HTR-8/SVneo (cell line): ENCODE measurements at regions not wholly inside any gene's neighbourhood (a gene's known extent, or its start where the extent isn't known, plus 50 kb on each side); places are given as distances from the start of the nearest gene placed in this dataset.
A peak's percentile ranks its signal among the peaks of the same experiment; 100 is the strongest.
"Not testable (repeated sequence)": the region's sequence is repeated elsewhere in the genome, so short reads cannot be mapped to it uniquely, and the experiment has no call there.

Source experiments
- DNase-seq: peaks from one replicate; pipeline ENCODE4 v3.0.0; 2011; ENCODE audit warnings: low spot score, mixed read lengths; ENCODE audit not compliant: insufficient read length
- FAIRE-seq: peaks from 2 replicates; lab custom pipeline; 2011; peaks lifted over from hg19 to GRCh38; lab: Jason Lieb, UNC

DNA sequence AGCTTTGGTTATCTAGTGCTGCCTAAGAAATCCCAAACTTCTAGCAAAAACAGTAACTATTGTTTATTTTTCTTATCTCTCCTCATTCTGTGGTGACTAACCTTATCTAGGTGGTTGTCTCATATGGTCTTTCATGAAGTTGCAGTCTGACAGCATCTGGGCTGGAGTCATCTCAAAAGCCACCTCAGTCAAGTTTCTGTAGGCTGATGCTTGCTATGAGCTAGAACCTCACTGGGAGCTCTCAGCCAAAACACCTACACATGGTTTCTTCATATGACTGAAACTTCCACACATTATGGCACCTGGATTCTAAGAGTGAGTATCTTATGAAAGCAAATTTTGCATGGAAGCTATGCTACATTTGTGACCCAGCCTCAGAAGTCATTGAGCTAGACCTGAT lies 596.4 kb upstream of the VRK2 start:
- no peak for FAIRE-seq

DNA sequence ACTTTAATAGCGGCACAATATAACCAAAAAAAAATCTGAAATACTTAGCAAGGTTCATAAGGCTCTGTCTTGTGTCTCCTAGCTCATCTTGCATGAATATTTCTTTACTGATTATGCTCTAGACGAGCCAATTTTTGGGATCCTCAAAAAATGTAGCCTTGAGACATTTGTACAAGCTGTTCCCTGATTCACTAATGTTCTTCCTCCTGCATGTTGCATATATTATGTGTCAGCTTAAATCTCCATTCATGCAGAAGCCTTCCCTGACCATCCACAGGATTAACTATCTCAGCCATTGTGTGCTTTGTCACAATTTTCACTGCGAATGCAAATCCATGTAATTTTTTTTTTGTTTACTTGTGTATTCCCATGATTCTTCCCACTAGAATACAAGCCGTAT lies 594.0 kb upstream of the VRK2 start:
- FAIRE-seq (no peak), DNase-seq (no peak)

More for the DNA sequence above, 596.4 kb upstream of the VRK2 start:
- no peak for DNase-seq

DNA sequence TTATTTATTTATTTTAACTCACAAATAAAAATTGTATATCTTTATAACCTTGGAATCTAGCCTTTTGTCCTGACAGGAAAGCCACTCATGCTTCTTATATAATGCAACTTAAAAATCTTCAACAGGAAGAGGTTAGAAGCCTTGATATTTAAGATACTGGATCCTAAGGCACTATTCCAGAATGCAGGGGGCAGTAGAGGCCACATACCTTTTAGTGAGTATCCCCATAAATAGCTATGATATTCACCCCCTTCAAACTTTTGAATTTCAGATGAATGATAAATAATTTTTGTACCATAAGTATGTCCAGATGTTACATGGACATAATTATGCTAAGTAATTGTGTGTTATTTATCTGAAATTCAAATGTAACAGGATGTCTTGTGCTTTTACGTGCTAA lies 592.7 kb upstream of the VRK2 start:
- FAIRE-seq (no peak), DNase-seq (no peak)

DNA sequence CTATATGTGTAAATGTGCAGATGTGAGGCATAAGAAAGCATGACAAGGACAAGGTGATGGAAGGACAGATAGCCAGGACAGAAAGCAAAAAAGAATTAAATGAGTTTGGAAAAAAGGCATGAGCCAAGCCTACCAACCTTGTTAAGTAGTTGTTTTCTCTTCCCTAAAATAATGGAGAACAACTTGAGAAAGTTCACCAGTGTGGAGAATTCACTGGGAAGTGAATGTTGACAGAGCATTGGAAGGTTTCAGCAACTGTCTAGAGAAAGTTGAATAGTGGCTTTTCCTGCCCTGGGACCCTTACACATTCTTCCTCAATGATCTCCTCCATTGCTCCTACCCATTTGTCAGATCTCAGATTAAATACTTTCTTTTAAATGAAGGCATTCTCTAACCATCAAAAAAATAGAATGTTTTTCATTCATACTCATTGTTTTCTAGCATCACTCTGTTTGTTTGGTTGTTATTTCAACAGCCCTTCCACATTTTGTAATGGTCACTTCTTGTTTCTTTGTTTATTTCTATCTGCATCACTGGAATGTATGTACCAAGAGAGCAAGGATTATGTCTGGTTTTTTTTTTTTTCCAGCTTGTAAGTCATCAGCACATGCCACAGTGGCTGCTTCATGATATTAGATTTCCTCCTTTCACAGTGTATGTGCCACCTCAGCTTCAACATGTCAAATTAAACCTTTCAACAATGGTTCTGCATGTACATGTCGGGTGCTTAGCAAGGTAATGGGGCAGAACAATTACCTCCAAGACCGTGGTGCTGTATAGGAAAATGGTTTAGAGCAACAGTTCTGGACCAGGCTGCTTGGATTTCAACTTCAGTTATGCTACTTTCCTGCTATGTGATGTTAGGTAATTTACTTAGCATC lies 586.0 kb upstream of the VRK2 start:
- FAIRE-seq (peak; percentile 26), DNase-seq (no peak)

DNA sequence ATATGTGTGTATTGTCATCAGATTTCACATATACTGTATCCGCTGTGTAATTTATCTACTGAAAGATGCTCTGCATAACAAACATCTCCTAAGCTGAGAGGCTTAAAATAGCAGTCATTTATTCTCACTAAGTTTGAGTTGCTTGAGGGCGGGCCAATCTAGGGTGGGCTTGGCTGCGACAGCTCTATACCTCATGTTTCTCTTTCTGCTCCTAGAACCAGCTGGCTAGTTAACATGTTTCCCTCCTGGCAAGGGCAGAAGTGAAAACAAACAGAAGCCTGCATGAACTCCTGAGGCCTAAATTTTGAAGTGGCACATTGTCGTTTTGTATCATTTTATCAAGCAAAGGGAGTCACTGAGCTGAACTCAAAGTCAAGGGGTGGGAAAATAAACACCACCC lies 585.0 kb upstream of the VRK2 start:
- DNase-seq, result no peak
- FAIRE-seq, result no peak

DNA sequence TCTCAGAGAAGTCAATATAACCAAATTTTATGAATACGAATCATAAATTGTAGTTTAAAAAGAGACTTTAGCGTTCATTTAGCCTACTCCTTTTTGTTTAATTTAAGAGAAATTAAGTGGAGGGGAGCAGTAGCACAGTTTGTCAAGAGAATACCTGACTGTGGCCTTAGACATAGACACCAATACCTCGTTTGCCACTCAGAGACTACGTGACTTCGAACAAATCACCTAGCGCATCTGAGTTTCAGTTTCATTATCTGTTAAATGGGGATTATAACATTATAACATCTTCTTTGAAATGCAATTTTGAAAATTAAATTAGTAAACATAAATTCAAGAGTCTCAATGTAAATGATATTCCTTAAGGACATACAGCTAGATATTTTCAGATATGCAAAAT lies 581.5 kb upstream of the VRK2 start:
- no peak for FAIRE-seq
- DNase-seq, result no peak

DNA sequence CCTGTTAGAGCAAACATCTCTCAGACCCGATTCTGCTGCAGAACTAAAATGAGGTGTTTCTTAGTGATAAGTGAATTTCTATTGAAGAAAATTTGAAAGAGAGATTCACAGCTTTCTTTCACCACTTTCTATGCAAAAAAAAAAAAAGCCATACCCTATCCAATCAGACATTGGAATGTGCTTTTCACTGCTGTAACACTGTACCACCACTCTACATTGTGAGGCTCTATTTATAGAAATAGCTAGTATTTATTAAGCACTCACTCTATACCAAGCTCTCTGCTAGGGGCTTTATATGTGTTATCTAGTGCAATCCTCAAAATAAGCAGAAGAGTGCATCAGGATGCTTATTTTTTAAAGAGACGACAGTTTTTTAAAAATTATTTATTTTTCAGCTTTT lies 580.6 kb upstream of the VRK2 start:
- no peak for FAIRE-seq
- DNase-seq, result no peak

DNA sequence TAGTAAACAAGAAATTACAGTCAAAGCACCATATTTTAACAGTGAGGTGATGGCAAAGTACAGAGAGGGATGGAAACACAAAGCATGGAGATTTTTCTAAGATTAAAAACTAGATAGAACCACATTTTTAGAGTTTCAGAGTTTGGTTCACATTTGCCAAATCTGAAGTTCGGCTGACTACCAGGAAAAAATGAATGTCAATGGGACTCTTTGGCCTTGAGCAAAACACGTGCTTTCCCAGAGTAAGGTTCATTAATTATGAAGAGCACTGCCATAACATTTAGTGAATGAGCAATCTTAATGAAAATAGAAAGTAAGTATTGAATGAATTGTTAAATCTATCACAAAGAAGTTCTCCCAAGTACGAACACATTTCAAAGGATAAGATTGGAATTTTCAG lies 571.2 kb upstream of the VRK2 start:
- no peak for FAIRE-seq

DNA sequence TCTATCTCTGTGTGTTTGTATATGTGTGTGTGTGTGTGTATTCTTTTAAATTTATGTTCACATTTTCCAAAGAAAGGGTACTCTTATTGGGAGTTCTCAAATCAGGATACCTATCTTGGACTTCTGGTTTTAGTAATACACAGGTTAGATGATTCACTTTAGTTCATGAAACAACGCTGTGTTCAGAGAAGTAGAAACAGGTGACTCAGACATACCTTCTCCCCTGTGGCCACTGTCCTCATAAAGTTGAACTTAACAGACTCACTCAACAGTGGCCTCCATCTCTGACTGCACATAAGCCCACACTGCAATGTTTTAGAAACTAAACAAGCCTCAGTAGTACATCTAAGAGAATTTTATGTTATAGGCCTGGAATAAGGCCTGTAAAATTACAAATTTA lies 566.6 kb upstream of the VRK2 start:
- DNase-seq, result no peak
- FAIRE-seq, result peak; percentile 23

More for the DNA sequence above, 571.2 kb upstream of the VRK2 start:
- no peak for DNase-seq

DNA sequence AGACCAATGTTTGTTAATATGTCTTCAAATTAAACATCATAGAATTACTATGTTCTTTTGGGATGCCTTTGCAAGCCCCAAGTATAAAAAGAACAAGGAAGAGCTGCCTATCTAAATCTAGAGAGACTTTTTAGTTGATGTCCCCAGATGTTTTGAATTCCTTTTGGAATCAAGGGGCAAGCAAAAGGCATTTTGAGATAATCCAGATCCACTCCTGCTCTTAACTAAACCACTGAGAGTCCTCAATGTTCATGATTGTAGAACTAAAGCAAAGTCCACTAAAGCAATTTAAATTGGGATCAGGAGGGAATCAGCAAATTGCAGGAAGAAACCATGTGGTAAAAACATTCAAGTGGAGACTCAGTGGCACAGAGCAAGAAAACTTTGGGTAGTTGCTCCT lies 558.5 kb upstream of the VRK2 start:
- FAIRE-seq, result no peak

DNA sequence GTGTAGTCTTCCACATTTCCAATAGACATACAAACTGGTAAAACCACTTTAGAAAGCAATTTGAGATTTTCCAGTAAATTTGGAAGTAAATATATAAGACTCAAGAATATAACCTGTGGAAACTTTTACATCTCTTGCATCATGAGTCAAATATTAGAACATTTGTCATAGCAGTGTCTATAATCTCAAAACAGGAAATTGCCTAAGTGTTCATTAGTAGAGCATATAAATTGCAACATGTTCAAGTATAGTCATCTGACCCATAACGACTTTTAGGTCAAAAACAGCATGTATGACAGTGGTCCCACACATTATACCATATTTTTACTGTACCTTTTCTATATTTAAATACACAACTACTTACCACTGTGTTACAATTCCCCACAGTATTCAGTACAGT lies 555.9 kb upstream of the VRK2 start:
- DNase-seq, result no peak

More for the DNA sequence above, 558.5 kb upstream of the VRK2 start:
- no peak for DNase-seq

DNA sequence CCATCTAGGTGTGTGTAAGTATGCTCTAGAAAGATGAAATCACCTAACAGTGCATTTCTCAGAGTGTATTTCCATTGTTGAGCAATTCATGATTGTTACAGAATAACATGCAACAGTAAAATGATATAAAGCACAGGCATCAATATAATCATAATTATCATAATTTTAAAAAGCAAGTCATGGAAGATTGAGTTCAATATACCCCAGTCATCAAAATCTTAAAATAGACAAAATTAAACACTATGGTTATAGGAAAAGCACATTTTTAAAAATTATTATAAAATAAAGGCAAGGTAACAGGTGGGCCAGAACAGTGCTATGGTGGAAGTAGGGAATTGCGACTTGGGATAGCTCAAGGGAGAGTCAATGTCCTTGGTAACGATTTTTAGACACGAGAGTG lies 555.4 kb upstream of the VRK2 start:
- DNase-seq (no peak), FAIRE-seq (no peak)

More for the DNA sequence above, 555.9 kb upstream of the VRK2 start:
- FAIRE-seq, result no peak

DNA sequence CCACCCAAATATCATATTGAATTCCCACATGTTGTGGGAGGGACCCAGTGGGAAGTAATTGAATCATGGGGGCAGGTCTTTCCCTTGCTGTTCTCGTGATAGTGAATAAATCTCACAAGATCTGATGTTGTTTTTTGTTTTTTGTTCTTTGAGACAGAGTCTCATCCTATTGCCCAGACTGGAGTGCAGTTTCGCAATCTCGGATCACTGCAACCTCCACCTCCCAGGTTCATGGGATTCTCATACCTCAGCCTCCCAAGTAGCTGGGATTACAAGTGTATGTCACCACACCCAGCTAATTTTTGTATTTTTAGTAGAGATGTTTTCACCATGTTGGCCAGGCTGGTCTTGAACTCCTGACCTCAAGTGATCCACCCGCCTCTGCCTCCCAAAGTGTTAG lies 552.6 kb upstream of the VRK2 start:
- not testable (repeated sequence) for DNase-seq, FAIRE-seq

DNA sequence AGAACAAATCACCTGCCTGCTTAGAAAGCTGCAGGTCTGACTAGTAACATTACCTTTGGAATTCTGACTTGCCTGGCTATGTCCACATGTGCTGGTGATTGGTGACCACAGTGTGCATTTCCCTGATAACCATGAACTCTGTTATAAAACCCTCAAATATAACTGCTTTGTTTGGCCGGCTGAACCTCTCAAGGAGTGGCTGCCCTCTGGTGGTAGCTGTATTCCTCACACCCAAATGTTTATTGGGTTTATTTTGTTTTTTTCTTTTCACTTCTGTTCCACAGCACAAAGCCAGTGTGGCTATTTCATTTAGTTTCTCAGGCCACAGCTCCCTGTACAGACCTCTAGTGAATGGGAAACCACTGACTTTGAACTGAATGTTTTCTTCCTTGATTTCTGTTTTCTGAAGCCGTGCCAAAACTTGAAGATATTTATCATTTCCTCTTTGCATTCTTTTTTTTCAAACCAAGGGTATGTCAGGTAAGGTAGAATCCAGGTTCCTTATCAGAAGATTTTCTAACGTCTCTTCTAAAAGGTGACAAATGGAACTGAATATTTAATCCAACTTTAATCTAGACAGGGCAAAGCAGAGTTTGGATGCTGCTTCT lies 549.0 kb upstream of the VRK2 start:
- FAIRE-seq, result peak; percentile 54

DNA sequence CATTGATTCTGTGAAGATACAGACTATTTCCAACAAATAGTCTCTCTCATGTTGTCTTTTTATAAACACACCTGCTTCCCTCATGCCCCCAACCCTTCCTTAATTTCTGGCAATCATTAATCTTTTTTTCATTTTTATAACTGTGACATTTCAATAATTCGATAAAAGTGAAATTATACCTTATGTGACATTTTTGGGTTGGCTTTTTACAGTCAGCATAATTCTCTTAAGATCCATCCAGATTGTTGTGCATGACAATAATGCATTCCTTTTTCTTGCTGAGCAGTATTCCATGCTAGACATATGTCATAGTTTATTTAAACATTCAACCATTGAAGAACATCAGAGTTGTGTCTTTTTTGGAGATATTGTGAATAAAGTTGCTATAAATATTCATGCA lies 541.8 kb upstream of the VRK2 start:
- DNase-seq, result no peak
- FAIRE-seq, result no peak

More for the DNA sequence above, 549.0 kb upstream of the VRK2 start:
- DNase-seq, result peak; percentile 32

DNA sequence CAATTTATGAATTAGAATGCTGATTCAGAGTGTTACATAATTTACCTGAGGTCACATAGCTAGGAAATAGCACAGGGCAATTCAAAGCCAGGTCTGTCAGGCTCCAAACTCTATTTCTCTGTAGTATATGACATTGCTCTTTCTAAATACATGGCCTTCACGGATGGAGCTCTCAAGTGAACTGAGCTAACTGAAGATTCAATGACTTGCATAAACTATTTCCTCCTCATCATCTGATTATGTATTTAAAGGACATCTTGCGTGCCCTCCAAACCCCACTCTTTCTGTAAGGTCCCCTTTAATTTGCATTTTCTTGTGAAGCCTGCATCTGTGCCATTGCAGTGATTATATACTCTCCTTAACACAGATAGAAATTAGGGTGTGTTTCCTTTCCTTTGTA lies 537.4 kb upstream of the VRK2 start:
- no peak for DNase-seq
- FAIRE-seq, result no peak

DNA sequence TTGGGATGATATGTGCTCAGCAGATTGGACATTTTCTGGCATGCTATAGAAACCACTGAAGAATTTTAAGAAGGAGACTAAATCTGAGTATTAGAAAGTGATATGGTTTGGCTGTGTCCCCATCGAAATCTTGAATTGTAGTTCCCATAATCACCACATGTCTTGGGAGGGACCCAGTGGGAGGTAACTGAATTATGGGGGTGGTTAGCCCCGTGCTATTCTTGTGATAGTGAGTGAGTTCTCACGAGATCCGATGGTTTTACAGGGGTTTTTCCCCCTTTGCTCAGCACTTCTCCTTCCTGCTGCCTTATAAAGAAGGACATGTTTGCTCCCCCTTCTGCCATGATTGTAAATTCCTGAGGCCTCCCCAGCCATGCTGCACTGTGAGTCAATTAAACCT lies 535.9 kb upstream of the VRK2 start:
- FAIRE-seq (no peak), DNase-seq (no peak)

DNA sequence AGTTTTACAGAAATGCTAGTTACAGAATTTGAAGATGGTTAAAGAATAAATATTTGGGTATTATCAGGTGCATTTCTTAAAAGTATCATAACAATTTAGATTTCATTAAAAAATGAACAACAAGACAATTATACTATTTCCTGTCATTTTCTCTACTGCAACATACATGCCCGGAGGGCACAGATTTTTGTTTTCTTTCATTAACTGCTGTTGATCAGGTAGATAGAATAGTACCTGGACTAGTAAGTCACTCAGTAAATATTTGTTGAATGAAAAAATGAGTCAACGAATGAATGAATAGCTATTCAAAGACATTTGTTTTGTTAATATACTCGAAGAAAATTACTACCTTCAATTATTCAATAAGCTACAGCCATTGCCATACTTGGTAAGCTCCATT lies 531.2 kb upstream of the VRK2 start:
- FAIRE-seq (no peak), DNase-seq (no peak)

DNA sequence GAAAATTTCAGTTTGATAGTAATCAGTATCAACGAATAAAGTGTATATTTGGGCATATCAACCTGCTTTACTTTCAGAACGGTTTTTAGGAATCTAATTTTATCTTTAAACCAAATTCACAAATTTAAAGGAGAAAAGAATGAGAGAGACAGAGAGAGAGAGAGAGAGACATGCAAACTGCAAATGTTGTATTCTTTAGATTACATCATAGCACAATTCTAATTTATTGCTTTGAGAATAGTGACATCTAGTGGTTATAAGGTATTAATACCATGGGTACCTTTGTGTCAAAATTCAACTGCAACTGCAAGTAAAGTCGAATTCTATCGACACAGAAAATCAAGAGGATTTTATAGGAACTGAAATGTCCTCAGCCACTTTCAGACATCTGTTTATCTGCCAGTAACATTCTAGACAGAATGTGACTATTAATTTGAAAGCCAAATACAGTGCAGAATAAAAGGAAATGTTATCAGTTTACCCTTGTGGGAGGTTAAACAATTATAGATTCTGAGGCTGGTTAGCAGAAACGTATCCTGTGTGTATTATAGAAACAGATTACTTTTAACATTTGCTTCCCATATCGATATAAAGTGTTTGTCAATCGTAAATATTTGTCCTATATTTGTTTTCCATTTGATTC lies 529.8 kb upstream of the VRK2 start:
- DNase-seq, result peak; percentile 41
- peak; percentile 57 for FAIRE-seq

DNA sequence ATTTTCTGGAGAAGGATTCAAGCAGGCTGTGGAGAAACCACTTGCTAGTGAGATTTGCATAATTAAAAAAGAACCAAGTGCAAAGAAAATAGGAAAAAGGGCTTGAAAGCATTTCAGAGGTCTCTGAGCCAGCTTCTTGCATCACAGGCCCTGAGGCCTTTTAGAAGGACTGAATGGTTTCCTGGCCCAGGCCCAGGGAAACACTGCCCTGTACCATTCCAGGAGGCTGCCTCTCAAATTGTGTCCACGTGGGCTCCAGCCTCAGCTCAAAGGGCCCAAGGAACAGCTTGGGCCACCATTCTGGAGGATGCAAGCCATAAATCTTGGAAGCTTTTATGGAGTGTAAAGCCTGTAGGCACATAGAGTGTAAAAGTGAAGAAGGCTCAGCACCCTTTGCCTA lies 523.3 kb upstream of the VRK2 start:
- DNase-seq (no peak), FAIRE-seq (no peak)

DNA sequence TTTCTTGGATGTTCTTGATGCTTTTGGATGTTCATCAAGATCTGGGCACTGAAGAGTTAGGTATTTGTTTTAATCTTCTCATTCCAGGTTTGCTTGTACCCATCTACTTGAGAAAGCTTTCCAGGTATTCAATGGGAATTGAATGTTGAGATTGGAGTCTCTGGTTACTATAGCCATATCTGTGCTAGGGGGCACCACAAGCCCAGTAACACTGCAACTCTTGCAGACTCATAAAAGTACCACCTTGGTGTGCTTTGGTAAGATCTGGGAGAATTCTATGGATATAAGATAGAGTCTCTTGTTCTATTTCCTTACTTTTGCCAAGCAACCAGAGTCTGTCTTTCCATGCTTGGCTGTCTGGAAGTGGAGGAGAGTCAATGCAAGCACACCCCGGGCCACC lies 518.9 kb upstream of the VRK2 start:
- DNase-seq, result no peak
- no peak for FAIRE-seq
